SHP77 (cell line): ENCODE measurements at regions not wholly inside any gene's neighbourhood (a gene's known extent, or its start where the extent isn't known, plus 50 kb on each side); places are given as distances from the start of the nearest gene placed in this dataset.
"Not testable (repeated sequence)": the region's sequence is repeated elsewhere in the genome, so short reads cannot be mapped to it uniquely, and the experiment has no call there.

Experiments
- DNase-seq, 2 experiments: peaks; one replicate each; lab custom pipeline; 2025; lab: John Stamatoyannopoulos, UW

GRCh38 chr4:152193059-152193458, 342.8 kb downstream of the FBXW7 start:
- DNase-seq: no peak

GRCh38 chr4:152190907-152191306, 345.0 kb downstream of the FBXW7 start:
- DNase-seq: no peak

GRCh38 chr4:152189451-152190179, 346.3 kb downstream of the FBXW7 start:
- peak; percentile 31 to 61 for DNase-seq

GRCh38 chr4:152188801-152189200, 347.1 kb downstream of the FBXW7 start:
- no peak for DNase-seq

GRCh38 chr4:152187693-152188092, 348.2 kb downstream of the FBXW7 start:
- no peak for DNase-seq

- no peak for DNase-seq
Measured at GRCh38 chr4:152185786-152186550, 349.9 kb downstream of the FBXW7 start.

GRCh38 chr4:152181150-152181549, 354.7 kb downstream of the FBXW7 start:
- DNase-seq: no peak

GRCh38 chr4:152180369-152180768, 355.5 kb downstream of the FBXW7 start:
- DNase-seq: no peak

GRCh38 chr4:152177538-152177937, 358.4 kb downstream of the FBXW7 start:
- not testable (repeated sequence) for DNase-seq

- DNase-seq: no peak
Measured at GRCh38 chr4:152176627-152177214, 359.2 kb downstream of the FBXW7 start.

- DNase-seq: no peak
Measured at GRCh38 chr4:152175586-152175985, 360.3 kb downstream of the FBXW7 start.

- no peak for DNase-seq
Measured at GRCh38 chr4:152172146-152172545, 363.7 kb downstream of the FBXW7 start.

- DNase-seq: no peak
Measured at GRCh38 chr4:152171556-152171955, 364.3 kb downstream of the FBXW7 start.

- DNase-seq: no peak
Measured at GRCh38 chr4:152169683-152170082, 366.2 kb downstream of the FBXW7 start.

- DNase-seq: no peak
Measured at GRCh38 chr4:152168987-152169616, 366.8 kb downstream of the FBXW7 start.

- DNase-seq: no peak
Measured at GRCh38 chr4:152166567-152166966, 369.3 kb downstream of the FBXW7 start.

GRCh38 chr4:152165846-152166245, 370.0 kb downstream of the FBXW7 start:
- DNase-seq: no peak

- no peak for DNase-seq
Measured at GRCh38 chr4:152165146-152165545, 370.7 kb downstream of the FBXW7 start.

GRCh38 chr4:152164561-152164960, 371.3 kb downstream of the FBXW7 start:
- no peak for DNase-seq

GRCh38 chr4:152162331-152162697, 373.6 kb downstream of the FBXW7 start:
- DNase-seq: no peak

- no peak for DNase-seq
Measured at GRCh38 chr4:152161676-152162330, 374.1 kb downstream of the FBXW7 start.

- DNase-seq: no peak
Measured at GRCh38 chr4:152160225-152160800, 375.6 kb downstream of the FBXW7 start.
